HG03575 (cell line): ENCODE measurements at regions not wholly inside any gene's neighbourhood (a gene's known extent, or its start where the extent isn't known, plus 50 kb on each side); places are given as distances from the start of the nearest gene placed in this dataset.

Experiments used
- ATAC-seq: cut with Tn5 transposase; IDR thresholded peaks from one replicate; pipeline ENCODE4 v1.9.1; 2021; ENCODE audit not compliant: unreplicated experiment, insufficient number of reproducible peaks, low FRiP score; ENCODE audit errors: extremely low read depth

DNA sequence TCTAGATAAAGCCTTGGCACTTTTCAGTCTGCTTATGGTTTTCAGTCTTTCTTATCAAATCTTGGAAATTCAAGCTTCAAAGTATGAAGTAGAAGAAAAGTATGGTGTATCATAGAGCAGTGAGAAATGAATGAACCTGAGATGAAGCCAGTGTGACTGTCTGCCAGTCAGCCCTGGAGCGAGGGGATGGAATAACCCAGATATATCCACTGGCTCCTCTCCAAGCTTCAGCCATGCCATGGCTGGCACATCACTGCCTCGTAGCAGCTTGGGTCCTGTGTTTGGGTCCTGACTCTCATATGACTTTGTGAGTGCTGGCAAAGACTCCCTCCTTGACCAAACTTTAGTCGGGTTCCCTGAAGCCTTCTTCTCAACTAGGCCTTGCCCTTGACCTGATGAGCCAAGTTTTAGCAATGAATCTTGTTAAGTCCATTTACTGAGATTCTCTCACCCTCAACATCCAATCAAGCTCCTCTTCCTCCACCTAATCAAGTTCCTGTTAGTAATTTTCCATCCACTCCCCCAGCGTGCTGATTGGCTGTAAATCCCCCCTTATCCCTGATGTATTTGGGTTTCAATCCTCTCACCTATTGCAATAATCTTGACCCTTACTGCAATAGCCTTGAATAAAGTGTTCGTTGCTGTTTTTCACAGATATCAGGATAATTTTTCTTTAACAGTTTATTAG, 62.5 kb upstream of the PRDX6 start:
- ATAC-seq: no peak

DNA sequence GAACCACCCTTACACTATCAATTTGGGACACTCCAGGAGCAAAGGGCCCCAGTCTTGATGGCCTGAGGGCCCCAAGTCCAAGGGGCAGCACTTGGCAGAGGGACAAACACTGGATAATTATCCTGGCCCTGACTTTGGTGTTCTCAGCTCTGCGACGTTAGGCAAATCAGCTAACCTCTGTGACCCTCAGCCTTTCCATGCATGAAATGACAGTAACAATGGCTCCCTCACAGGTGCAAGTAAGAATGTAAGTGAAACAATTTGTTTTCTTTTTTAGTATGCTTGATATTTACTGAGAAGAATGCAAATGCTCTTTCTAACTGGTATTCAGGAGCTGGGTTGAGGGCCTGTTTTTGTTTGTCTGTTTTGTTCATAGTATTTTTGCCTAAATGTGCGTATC, 61.6 kb upstream of the PRDX6 start:
- no peak for ATAC-seq

DNA sequence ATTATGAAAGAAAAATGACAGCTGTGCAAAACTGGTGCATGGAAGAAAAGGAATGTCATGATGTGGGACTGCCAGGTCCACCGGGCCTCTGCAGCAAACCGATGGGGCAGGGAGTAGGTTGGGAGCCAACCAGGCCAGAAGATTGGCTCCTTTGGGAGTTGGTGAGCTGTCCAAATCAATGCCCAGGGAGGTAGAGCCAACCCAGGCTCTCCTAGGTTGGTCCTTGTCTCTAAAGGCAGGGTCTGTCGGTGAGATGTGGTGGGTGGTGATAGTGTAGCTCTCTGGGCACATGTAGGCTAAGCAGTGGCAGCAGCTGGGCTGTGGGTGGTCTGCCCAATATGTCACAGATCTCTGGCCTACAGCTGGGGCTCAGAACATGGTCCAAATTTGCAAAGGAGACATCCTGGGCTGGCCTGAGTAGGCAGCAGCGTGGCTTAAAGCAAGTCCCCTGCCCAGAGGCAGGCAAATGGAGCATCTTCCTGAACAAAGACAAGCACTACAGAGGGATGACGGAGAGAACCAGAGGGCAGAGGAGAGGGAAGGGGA, 61.2 kb upstream of the PRDX6 start:
- ATAC-seq: no peak

DNA sequence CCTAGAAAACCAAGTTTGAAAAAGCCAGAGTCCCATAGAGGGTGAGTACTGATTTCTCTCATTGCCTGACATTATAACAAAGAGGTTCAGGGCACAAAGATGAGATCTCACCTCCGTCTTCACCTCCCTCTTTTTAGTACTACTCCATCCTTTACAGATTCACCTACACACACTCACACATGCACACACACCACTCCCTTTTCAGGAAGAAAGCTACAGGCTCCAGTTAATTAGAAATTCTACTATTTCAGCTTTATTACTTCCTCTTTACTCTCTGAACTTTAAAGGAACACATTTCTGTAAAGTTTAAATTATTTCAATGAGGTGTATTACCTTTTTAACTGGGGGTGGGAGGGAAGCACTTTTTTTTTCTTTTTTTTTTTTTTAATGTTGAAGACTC, 59.6 kb upstream of the PRDX6 start:
- no peak for ATAC-seq

DNA sequence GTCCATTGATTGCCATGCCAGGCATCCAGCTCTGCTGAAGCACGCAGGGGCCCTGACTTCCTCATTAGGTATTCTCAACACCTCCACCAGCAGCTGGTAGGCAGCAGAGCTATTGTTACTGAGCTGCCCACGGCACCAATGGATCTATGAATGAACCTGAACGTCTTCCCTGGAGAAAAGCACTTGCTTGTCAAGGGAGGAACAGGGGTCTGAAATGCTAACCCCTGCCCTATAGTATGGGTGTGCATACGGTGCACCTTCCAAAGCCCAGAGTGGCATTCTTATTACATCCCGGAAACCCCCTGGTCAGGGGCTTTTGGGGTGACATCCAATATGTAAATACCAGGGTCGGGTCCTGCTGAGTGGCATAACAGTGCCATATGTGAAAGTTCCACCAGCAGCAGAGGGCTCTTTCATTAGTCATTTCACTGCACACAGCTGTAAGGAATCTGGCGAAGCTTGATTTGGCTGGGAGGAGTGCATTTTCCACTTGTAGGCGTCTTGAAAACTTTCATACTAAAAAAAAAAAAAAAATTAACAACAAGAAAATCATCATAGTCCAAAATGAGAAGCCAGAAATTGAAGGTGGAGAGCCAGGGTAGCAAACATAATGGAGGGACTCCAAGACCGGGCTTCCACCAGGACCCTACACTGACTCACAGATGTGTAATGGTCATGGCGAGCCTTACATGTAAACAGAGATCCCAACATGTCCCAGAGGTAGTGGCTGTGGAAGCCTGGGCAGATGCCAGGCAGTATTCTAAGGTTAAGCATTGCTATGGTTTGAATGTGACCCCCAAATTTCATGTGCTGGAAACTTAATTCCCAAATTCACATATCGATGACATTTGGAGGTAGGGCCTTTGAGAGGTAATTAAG, 58.8 kb upstream of the PRDX6 start:
- ATAC-seq: no peak

DNA sequence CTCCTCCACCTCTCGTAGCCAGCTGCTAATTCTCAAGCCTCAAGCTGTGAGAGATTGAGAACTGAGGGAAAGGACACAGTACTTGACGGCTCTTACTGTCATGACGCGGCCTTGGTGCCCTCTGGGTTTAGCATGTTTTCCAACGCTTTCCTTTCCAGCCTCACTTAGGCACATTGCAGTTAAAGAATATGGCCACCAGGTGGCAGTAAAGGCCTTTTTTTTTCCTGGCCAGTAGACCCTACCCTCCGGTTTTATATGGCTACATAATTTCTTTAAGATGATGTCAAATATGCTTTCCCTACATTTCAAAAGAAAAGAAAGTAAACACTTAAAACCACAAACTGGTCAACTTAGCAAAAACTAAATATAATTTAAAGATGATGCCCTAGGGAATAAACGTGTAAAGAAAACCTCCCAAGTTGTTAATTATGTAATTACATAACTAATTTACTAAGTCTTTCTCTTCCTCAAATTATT, 56.8 kb upstream of the PRDX6 start:
- ATAC-seq: no peak

DNA sequence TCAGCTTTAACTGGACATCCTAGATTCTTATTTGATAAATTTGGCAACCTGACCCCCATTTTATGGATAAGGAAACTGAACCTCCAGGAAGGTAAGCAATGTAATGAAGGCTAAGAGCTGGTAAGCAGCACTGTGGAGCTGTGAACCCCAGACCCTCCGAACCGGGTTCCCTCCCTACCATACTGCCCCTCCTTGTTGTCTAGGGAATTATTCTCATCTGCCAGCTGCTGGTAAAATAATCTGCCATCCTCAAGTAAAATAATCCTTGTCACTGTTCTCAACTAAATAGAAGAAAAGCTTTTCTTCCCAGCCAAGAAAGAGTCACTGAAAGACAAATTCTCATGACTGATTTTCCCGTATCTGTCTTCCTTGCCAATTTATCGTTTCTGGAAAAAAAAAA, 55.8 kb upstream of the PRDX6 start:
- ATAC-seq: no peak

DNA sequence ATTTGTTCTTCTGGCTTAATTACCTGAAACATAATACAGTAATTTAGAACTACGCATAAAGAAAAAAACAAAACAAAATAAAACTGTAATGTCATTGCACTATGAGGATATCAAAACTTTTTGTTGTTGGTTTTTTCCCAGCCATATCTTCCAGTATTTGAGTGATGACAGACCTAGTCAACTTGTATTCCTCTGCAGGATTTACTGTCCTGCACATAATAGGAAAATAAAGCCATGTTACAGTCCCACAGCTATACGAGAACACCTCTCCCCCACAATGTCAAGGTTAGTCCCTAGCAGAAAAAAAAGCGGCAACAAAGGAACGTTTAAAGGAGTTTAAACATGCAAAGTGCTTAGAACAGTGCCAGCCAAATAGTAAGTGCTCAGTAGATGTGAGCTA, 55.3 kb upstream of the PRDX6 start:
- no peak for ATAC-seq

DNA sequence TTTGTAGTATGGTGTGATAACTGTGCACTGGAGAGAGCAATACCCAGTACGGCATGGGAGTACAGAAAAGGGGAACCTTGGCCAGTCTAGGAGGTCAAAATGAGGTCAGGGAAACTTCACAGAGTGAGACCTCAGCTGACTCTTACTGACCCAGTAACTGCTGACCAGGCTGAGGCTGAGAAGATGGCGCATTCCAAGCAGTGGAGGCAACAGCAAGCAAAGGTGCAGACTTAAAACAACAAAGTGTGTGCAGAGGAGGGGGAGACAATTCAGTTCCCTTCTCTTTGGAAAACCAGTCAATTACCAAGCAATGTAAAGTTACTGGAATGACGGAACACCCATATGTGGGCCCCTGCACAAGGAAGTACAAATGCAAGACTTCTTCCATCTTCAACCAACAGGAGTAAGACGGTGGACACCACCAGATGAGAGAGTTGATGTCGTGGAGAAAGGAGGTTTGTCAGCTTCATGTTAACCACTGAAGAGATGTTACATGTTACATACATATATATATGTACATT, 54.6 kb upstream of the PRDX6 start:
- no peak for ATAC-seq

DNA sequence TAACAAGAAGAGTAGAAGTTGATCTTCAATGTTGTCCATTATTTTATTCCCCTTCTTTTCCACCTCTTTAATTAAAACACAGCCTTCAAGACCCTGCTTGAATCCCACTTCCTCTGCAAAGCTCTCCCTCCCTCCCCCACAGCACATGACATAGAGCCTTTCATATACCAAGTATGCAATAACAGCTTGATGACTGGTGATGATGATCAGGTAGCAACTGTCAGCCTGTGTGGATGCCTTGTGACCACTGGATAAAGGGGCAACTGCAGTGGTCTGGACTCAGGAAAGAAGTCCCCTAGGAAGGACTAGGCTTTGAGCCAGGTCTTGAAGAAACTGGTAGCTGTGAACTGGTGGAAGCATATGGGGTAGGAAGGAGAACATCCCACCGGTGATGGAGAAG, 53.8 kb upstream of the PRDX6 start:
- no peak for ATAC-seq

DNA sequence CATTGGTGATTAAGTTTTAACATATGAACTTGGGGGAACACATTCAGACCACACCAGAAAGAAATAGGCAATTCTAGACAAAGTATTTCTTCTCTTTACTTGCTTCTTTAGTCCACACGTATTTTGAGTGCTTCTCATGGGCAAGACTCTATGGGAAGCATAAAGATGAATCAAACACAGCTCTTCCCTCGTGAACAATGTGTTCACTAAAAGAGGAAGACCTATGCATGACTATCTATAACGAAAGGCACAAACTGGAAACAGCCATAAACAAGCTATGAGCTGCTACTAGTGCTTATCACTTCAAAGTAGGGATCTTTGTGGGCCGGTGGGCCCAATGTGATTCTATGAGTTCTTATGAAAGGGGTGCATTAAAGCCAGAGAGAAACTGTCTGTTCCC, 53.0 kb upstream of the PRDX6 start:
- no peak for ATAC-seq

DNA sequence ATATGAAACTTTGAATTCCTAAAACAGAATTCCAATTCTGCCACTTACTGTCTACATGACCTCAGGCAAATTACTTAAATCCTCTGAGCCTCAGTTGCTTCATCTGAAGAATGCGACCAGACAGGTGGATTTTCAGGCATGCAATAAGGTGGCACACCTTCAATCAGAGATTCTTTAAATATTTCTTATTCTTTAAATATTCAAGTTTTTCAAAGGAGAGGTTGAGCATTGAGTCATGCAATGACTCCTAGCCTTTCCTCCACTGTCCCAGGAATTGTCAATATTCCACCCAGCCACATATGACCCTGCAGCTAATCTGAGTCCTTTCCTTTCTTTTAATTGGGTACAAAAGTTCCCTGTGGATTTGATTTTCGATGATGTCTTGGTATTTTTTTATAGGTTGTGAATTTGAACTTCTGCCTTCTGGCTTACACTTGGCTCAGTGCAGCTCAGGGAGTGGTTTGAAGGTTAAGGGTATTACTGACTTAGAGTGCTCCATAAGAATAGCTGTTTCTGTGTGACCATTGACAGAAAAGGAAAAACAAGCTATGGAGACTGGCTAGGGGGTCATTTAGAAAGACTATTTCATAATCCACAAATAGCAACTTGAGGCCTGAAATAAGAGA, 52.2 kb upstream of the PRDX6 start:
- ATAC-seq: no peak

DNA sequence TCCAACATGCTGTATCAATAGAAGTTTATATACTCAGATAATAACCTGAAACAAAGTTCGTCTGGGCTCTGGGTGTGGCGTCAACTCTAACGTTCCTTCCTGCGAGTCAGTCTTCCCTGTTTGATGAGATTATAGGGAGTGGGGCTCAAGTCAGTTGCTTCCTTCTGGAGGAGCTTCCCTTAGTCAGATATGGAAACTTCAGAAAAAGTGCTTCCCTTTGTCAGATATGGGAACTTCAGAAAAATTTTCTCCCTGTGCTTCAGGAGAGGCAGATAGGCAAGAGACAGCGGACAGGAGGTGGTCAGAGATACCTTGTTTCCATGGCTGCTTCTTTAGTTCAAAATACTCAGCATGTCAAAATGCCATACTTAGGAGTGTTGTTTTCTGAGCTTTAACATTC, 51.1 kb upstream of the PRDX6 start:
- ATAC-seq: no peak

DNA sequence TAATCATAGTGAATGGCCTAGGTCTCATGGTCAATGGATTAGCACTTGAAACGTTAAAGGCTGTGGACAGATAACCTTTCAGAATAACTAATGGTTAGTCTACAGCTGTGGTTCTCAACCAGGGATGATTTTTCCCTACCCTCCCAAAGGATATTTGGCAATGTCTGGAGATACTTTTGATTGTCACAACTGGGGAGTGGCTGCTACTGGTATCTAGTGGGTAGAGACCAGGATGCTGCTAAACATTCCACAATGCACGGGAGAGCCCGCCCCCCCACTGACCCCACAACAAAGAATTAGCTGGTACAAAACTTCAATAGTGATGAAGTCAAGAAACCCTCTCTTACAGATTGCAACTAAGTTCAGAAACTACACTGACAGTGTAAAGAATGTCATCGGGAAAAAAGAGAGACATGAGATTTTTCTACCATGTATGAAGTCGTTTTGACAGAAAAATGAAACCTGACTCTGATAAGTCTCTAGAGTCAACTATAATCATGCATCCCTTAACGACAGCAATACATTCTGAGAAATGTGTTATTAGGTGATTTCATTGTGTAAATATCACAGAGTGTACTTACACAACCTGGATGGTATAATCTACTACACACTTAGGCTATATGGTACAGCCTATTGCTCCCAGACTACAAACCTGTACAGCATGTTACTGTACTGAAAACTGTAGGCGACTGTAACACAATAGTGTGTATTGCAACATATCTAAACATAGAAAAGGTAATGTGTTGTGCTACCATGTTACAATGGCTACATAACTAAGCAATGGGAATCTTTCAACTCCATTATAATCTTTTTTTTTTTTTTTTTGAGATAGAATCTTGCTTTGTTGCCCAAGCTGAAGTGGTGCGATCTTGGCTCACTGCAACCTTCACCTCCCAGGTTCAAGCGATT, 49.7 kb upstream of the PRDX6 start:
- ATAC-seq: no peak
